WTC11 (cell line): ENCODE measurements at regions not wholly inside any gene's neighbourhood (a gene's known extent, or its start where the extent isn't known, plus 50 kb on each side); places are given as distances from the start of the nearest gene placed in this dataset.

Experiments used
- ATAC-seq: fragments of 200-7000 bp; cut with Tn5 transposase; 2 replicates; pipeline ENCODE4 v1.10.0; 2021; ENCODE audit warnings: mild to moderate bottlenecking, moderate library complexity
- CTCF ChIA-PET: fragments of 300-600 bp; sonication (Branson Sonifier 250); formaldehyde crosslinking; loops from one replicate; lab custom pipeline; 2021; ENCODE audit warnings: antibody characterized with exemption; lab: Charles Lee
- POLR2A ChIA-PET: fragments of 350-600 bp; sonication (Branson Sonifier 250); formaldehyde crosslinking; loops from one replicate; lab custom pipeline; 2021; ENCODE audit warnings: antibody characterized with exemption; lab: Charles Lee
- DNase-seq: peaks from one replicate; pipeline ENCODE4 v3.0.0; 2021; ENCODE audit warnings: low spot score
- H3K27ac Mint-ChIP-seq: 2 replicates; pipeline ENCODE4 v1.8.0; 2021; ENCODE audit warnings: mixed read lengths
- H3K27me3 Mint-ChIP-seq: 2 replicates; pipeline ENCODE4 v1.8.0; 2021; ENCODE audit warnings: low read depth, mild to moderate bottlenecking, moderate library complexity, mixed read lengths
- H3K36me3 Mint-ChIP-seq: 2 replicates; pipeline ENCODE4 v1.8.0; 2021; ENCODE audit warnings: mixed read lengths
- H3K4me1 Mint-ChIP-seq: 2 replicates; pipeline ENCODE4 v1.8.0; 2022; ENCODE audit warnings: mixed read lengths
- H3K4me3 Mint-ChIP-seq: 2 replicates; pipeline ENCODE4 v1.8.0; 2021; ENCODE audit warnings: mild to moderate bottlenecking, moderate library complexity, mixed read lengths
- H3K9me3 Mint-ChIP-seq: 2 replicates; pipeline ENCODE4 v1.8.0; 2021; ENCODE audit warnings: mixed read lengths
- CBFB ChIP-seq: sonication (generic); formaldehyde crosslinking; IDR thresholded peaks from 2 replicates; pipeline ENCODE4 v1.8.1; 2022; ENCODE audit warnings: mild to moderate bottlenecking, low read depth, missing genetic modification reagents
- EMX1 ChIP-seq: fragments of 250-450 bp; sonication (Bioruptor Pico); IDR thresholded peaks from 2 replicates; pipeline ENCODE4 v1.8.0; 2021; ENCODE audit warnings: mild to moderate bottlenecking
- KAT7 ChIP-seq: sonication (generic); formaldehyde crosslinking; IDR thresholded peaks from 2 replicates; pipeline ENCODE4 v1.8.1; 2023; ENCODE audit warnings: missing genetic modification reagents, mild to moderate bottlenecking, borderline replicate concordance
- MXD4 ChIP-seq: fragments of 250-450 bp; sonication (Bioruptor Pico); IDR thresholded peaks from 2 replicates; pipeline ENCODE4 v1.8.0; 2021; ENCODE audit warnings: mild to moderate bottlenecking, moderate library complexity, borderline replicate concordance
- MYBL2 ChIP-seq: sonication (generic); formaldehyde crosslinking; IDR thresholded peaks from 2 replicates; pipeline ENCODE4 v1.8.1; 2023; ENCODE audit warnings: mild to moderate bottlenecking, moderate library complexity, missing genetic modification reagents
- NFATC4 ChIP-seq: fragments of 250-450 bp; sonication (Bioruptor Pico); IDR thresholded peaks from 2 replicates; pipeline ENCODE4 v1.9.0; 2021; ENCODE audit warnings: mild to moderate bottlenecking
- NR1H2 ChIP-seq: sonication (generic); formaldehyde crosslinking; IDR thresholded peaks from 2 replicates; pipeline ENCODE4 v1.9.0; 2021; ENCODE audit warnings: mild to moderate bottlenecking, moderate library complexity, missing genetic modification reagents
- NR2C2 ChIP-seq: sonication (generic); formaldehyde crosslinking; IDR thresholded peaks from 2 replicates; pipeline ENCODE4 v1.8.0; 2022; ENCODE audit warnings: mild to moderate bottlenecking, missing genetic modification reagents
- NR3C1 ChIP-seq: sonication (generic); formaldehyde crosslinking; conservative IDR thresholded peaks from 2 replicates; pipeline ENCODE4 v1.8.1; 2023; ENCODE audit warnings: low read depth, mild to moderate bottlenecking, missing genetic modification reagents
- ZNF138 ChIP-seq: sonication (generic); formaldehyde crosslinking; conservative IDR thresholded peaks from 2 replicates; pipeline ENCODE4 v1.8.1; 2022; ENCODE audit warnings: mild to moderate bottlenecking, moderate library complexity, missing genetic modification reagents
- ZNF263 ChIP-seq: sonication (generic); formaldehyde crosslinking; IDR thresholded peaks from 2 replicates; pipeline ENCODE4 v1.8.1; 2022; ENCODE audit warnings: low read depth, mild to moderate bottlenecking, moderate library complexity, missing genetic modification reagents
- ZNF396 ChIP-seq: fragments of 250-450 bp; sonication (Bioruptor Pico); IDR thresholded peaks from 2 replicates; pipeline ENCODE4 v1.8.0; 2021; ENCODE audit warnings: mild to moderate bottlenecking, moderate library complexity, borderline replicate concordance
- ZNF416 ChIP-seq: fragments of 250-450 bp; sonication (Bioruptor Pico); IDR thresholded peaks from 2 replicates; pipeline ENCODE4 v1.9.0; 2021; ENCODE audit warnings: mild to moderate bottlenecking, inconsistent platforms
- TF ChIP-seq, protein P1 (sequence below): sonication (generic); formaldehyde crosslinking; IDR thresholded peaks from 2 replicates; pipeline ENCODE4 v1.8.1; 2022; ENCODE audit warnings: low read depth, missing genetic modification reagents, borderline replicate concordance
- TF ChIP-seq, protein P2 (sequence below): fragments of 250-450 bp; sonication (Bioruptor Pico); IDR thresholded peaks from 2 replicates; pipeline ENCODE4 v1.9.0; 2021; ENCODE audit warnings: mild to moderate bottlenecking
- TF ChIP-seq, protein P3 (sequence below): sonication (generic); formaldehyde crosslinking; IDR thresholded peaks from 2 replicates; pipeline ENCODE4 v1.8.1; 2023; ENCODE audit warnings: mild to moderate bottlenecking, missing genetic modification reagents, moderate library complexity
- TF ChIP-seq, protein P4 (sequence below): sonication (generic); formaldehyde crosslinking; IDR thresholded peaks from 2 replicates; pipeline ENCODE4 v1.8.0; 2022; ENCODE audit warnings: mild to moderate bottlenecking, missing genetic modification reagents
- TF ChIP-seq, protein P5 (sequence below): sonication (generic); formaldehyde crosslinking; IDR thresholded peaks from 2 replicates; pipeline ENCODE4 v1.8.1; 2023; ENCODE audit warnings: mild to moderate bottlenecking, missing genetic modification reagents
- TF ChIP-seq, protein P6 (sequence below): sonication (generic); formaldehyde crosslinking; IDR thresholded peaks from 2 replicates; pipeline ENCODE4 v1.8.1; 2023; ENCODE audit warnings: mild to moderate bottlenecking, missing genetic modification reagents
- TF ChIP-seq, protein P7 (sequence below): fragments of 250-450 bp; sonication (Bioruptor Pico); IDR thresholded peaks from 2 replicates; pipeline ENCODE4 v1.9.0; 2021; ENCODE audit warnings: mild to moderate bottlenecking, borderline replicate concordance

DNA sequence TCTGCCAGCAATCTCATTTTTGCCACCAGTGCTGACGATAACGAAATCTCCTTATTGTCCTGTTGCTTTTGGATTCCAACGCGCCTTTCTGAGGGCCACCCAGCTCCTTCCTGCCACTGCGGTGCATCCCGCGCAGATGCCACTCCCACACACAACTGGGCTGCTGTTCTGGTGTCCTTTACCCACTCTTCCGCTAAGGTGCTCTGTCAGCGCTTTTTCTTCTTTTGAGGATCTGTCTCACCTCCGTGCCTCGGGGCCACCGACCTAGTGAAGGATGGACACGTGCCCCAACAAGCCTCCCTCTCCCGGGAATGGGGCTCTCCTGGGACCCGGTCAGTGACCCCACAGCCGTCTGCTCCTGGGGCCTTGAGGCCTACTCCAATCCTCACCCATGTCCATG, 314.3 kb upstream of the COBL start:
- no peak for ATAC-seq
- CTCF ChIA-PET = no interaction called here
- no peak overlapping the region for H3K27ac Mint-ChIP-seq
- TF ChIP-seq ZNF396 (CRISPR knock-in tag) = no peak
- TF ChIP-seq, protein P1, sequence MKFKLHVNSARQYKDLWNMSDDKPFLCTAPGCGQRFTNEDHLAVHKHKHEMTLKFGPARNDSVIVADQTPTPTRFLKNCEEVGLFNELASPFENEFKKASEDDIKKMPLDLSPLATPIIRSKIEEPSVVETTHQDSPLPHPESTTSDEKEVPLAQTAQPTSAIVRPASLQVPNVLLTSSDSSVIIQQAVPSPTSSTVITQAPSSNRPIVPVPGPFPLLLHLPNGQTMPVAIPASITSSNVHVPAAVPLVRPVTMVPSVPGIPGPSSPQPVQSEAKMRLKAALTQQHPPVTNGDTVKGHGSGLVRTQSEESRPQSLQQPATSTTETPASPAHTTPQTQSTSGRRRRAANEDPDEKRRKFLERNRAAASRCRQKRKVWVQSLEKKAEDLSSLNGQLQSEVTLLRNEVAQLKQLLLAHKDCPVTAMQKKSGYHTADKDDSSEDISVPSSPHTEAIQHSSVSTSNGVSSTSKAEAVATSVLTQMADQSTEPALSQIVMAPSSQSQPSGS = no peak
- TF ChIP-seq, protein P2, sequence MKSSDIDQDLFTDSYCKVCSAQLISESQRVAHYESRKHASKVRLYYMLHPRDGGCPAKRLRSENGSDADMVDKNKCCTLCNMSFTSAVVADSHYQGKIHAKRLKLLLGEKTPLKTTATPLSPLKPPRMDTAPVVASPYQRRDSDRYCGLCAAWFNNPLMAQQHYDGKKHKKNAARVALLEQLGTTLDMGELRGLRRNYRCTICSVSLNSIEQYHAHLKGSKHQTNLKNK (CRISPR knock-in tag) = no peak
- no peak for TF ChIP-seq NR3C1 (CRISPR knock-in tag)
- TF ChIP-seq, protein P3, sequence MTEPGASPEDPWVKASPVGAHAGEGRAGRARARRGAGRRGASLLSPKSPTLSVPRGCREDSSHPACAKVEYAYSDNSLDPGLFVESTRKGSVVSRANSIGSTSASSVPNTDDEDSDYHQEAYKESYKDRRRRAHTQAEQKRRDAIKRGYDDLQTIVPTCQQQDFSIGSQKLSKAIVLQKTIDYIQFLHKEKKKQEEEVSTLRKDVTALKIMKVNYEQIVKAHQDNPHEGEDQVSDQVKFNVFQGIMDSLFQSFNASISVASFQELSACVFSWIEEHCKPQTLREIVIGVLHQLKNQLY (CRISPR knock-in tag) = no peak
- TF ChIP-seq, protein P4, sequence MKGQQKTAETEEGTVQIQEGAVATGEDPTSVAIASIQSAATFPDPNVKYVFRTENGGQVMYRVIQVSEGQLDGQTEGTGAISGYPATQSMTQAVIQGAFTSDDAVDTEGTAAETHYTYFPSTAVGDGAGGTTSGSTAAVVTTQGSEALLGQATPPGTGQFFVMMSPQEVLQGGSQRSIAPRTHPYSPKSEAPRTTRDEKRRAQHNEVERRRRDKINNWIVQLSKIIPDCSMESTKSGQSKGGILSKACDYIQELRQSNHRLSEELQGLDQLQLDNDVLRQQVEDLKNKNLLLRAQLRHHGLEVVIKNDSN = no peak
- TF ChIP-seq KAT7 = no peak
- TF ChIP-seq, all 79 proteins: peak for 0
- no peak overlapping the region for H3K4me3 Mint-ChIP-seq
- no peaks in the 10 kb centered on the region for H3K36me3 Mint-ChIP-seq
- peaks cover 22% of the 10 kb centered on the region for H3K9me3 Mint-ChIP-seq
- H3K4me1 Mint-ChIP-seq = peaks cover 20% of the 10 kb centered on the region
- DNase-seq = no peak
- POLR2A ChIA-PET = no interaction called here
- no peaks in the 10 kb centered on the region for H3K27me3 Mint-ChIP-seq

DNA sequence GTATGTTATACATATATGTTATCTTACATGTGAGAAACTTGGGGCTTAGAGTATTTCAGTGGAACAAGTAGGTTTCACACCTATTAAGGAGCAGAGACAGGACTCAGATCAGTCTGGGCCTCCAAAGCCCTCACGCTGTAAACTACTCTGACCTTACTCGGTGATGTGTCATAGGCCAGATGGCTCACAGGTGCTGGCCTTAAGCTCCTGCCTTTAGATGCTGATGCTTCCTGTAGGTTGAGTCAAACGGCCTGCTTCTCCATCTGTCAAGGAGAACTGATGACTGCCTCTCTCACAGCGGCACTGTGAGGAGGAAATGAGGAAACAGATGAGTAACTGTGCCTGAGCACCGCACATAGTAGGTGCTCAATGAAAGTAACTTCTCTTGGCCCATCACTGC, 312.6 kb upstream of the COBL start:
- Mint-ChIP-seq H3K27ac (no peak overlapping the region), H3K27me3 (no peaks in the 10 kb centered on the region), H3K9me3 (peaks cover 22% of the 10 kb centered on the region), H3K4me1 (peaks cover 8% of the 10 kb centered on the region), H3K36me3 (no peaks in the 10 kb centered on the region), H3K4me3 (no peak overlapping the region)
- DNase-seq = no peak
- no peak for ATAC-seq
- ChIA-PET CTCF (interaction anchor here (1.6 kb wide), 1 partner anchor 199 kb away, joined by 4 read pairs; no protein-coding TSS in a partner anchor), POLR2A (no interaction called here)
- no peak for TF ChIP-seq ZNF263

DNA sequence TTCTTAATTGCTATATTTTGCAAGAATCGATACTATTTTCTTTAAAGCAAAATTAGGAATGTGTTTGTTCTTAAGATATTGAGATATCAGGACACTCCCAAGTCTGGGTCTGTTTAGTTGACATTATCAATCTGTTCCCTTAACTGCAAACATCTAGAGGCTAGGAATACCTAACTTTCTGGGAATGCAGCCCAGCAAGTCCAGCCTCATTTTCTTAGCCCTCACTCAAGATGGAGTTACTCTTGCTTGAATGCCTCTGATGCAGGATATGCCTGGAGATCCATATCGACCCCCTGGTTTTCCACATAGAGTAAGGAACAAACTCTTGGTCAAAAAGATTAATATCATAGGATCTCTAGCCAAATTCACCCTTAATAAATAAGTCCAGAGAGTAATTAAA, 305.3 kb upstream of the COBL start:
- CTCF ChIA-PET = interaction anchor here (1.5 to 1.6 kb wide), 2 partner anchors 192 kb away, joined by 3 to 4 read pairs; no protein-coding TSS in a partner anchor
- peaks cover 26% of the 10 kb centered on the region for H3K9me3 Mint-ChIP-seq
- TF ChIP-seq MXD4 = no peak
- TF ChIP-seq NR1H2 (CRISPR knock-in tag) = no peak
- TF ChIP-seq MYBL2 (CRISPR knock-in tag) = no peak
- DNase-seq (no peak), ATAC-seq (no peak)
- H3K36me3 Mint-ChIP-seq = peaks cover 25% of the 10 kb centered on the region
- no peak overlapping the region for H3K27ac Mint-ChIP-seq
- no peaks in the 10 kb centered on the region for H3K27me3 Mint-ChIP-seq
- H3K4me1 Mint-ChIP-seq = peaks cover 15% of the 10 kb centered on the region
- POLR2A ChIA-PET = no interaction called here
- no peak overlapping the region for H3K4me3 Mint-ChIP-seq

DNA sequence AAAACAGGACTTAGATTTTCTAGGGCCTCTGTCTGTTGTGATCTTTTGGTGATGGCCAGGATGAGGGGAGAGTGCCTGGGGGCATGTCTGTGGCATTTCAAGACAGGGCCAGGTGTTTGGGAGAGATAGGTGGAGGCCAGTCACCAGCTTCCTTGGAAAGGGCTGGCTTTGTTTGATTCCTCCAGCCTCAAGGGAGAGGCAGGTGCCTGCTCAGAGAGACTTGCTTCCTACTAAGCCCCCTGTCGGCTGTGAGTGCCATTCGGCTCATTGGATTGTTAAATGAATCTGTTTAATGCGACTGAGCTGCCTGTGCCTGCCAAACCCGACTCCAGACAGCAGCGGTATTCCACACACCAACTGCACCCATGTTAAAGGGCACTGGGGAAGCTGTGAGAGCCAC, 304.1 kb upstream of the COBL start:
- CTCF ChIA-PET = interaction anchor here (0.6 to 1.6 kb wide), 6 partner anchors 13 to 190 kb away, joined by 3 to 4 read pairs (median 3); no protein-coding TSS in a partner anchor
- H3K36me3 Mint-ChIP-seq = peaks cover 25% of the 10 kb centered on the region
- DNase-seq = peak; percentile 47
- ATAC-seq = peak; percentile 88
- POLR2A ChIA-PET = no interaction called here
- no peak overlapping the region for H3K4me3 Mint-ChIP-seq
- peaks cover 28% of the 10 kb centered on the region for H3K9me3 Mint-ChIP-seq
- H3K27me3 Mint-ChIP-seq = no peaks in the 10 kb centered on the region
- no peak overlapping the region for H3K27ac Mint-ChIP-seq
- peaks cover 15% of the 10 kb centered on the region for H3K4me1 Mint-ChIP-seq
- TF ChIP-seq, protein P5, sequence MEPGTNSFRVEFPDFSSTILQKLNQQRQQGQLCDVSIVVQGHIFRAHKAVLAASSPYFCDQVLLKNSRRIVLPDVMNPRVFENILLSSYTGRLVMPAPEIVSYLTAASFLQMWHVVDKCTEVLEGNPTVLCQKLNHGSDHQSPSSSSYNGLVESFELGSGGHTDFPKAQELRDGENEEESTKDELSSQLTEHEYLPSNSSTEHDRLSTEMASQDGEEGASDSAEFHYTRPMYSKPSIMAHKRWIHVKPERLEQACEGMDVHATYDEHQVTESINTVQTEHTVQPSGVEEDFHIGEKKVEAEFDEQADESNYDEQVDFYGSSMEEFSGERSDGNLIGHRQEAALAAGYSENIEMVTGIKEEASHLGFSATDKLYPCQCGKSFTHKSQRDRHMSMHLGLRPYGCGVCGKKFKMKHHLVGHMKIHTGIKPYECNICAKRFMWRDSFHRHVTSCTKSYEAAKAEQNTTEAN (CRISPR knock-in tag) = no peak
- TF ChIP-seq, protein P6, sequence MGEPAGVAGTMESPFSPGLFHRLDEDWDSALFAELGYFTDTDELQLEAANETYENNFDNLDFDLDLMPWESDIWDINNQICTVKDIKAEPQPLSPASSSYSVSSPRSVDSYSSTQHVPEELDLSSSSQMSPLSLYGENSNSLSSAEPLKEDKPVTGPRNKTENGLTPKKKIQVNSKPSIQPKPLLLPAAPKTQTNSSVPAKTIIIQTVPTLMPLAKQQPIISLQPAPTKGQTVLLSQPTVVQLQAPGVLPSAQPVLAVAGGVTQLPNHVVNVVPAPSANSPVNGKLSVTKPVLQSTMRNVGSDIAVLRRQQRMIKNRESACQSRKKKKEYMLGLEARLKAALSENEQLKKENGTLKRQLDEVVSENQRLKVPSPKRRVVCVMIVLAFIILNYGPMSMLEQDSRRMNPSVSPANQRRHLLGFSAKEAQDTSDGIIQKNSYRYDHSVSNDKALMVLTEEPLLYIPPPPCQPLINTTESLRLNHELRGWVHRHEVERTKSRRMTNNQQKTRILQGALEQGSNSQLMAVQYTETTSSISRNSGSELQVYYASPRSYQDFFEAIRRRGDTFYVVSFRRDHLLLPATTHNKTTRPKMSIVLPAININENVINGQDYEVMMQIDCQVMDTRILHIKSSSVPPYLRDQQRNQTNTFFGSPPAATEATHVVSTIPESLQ = no peak
- TF ChIP-seq ZNF138 (CRISPR knock-in tag) = no peak
- no peak for TF ChIP-seq ZNF416 (CRISPR knock-in tag)
- TF ChIP-seq, protein P7, sequence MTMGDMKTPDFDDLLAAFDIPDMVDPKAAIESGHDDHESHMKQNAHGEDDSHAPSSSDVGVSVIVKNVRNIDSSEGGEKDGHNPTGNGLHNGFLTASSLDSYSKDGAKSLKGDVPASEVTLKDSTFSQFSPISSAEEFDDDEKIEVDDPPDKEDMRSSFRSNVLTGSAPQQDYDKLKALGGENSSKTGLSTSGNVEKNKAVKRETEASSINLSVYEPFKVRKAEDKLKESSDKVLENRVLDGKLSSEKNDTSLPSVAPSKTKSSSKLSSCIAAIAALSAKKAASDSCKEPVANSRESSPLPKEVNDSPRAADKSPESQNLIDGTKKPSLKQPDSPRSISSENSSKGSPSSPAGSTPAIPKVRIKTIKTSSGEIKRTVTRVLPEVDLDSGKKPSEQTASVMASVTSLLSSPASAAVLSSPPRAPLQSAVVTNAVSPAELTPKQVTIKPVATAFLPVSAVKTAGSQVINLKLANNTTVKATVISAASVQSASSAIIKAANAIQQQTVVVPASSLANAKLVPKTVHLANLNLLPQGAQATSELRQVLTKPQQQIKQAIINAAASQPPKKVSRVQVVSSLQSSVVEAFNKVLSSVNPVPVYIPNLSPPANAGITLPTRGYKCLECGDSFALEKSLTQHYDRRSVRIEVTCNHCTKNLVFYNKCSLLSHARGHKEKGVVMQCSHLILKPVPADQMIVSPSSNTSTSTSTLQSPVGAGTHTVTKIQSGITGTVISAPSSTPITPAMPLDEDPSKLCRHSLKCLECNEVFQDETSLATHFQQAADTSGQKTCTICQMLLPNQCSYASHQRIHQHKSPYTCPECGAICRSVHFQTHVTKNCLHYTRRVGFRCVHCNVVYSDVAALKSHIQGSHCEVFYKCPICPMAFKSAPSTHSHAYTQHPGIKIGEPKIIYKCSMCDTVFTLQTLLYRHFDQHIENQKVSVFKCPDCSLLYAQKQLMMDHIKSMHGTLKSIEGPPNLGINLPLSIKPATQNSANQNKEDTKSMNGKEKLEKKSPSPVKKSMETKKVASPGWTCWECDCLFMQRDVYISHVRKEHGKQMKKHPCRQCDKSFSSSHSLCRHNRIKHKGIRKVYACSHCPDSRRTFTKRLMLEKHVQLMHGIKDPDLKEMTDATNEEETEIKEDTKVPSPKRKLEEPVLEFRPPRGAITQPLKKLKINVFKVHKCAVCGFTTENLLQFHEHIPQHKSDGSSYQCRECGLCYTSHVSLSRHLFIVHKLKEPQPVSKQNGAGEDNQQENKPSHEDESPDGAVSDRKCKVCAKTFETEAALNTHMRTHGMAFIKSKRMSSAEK (CRISPR knock-in tag) = no peak
- TF ChIP-seq CBFB (CRISPR knock-in tag) = no peak
- TF ChIP-seq NFATC4 (CRISPR knock-in tag) = no peak
- no peak for TF ChIP-seq NR2C2 (CRISPR knock-in tag)
- no peak for TF ChIP-seq EMX1 (CRISPR knock-in tag)
